Adipocyte (in vitro differentiated cells): ENCODE measurements at regions not wholly inside any gene's neighbourhood (a gene's known extent, or its start where the extent isn't known, plus 50 kb on each side); places are given as distances from the start of the nearest gene placed in this dataset.

ENCODE experiments used
- DNase-seq: peaks from one replicate; pipeline ENCODE4 v3.0.0-alpha.2; 2015; ENCODE audit warnings: low read depth
- H3K27me3 ChIP-seq: replicated peaks from 2 replicates; pipeline ENCODE4 v1.7.0; 2013; ENCODE audit warnings: mild to moderate bottlenecking, low read length, moderate library complexity; ENCODE audit not compliant: control insufficient read depth, insufficient read depth
- H3K36me3 ChIP-seq: 2 replicates; pipeline ENCODE4 v1.7.0; 2013; ENCODE audit warnings: low read length, mild to moderate bottlenecking, moderate library complexity; ENCODE audit not compliant: control insufficient read depth, insufficient read depth, severe bottlenecking
- H3K4me1 ChIP-seq: 2 replicates; pipeline ENCODE4 v1.7.0; 2013; ENCODE audit warnings: mild to moderate bottlenecking, low read length, moderate library complexity; ENCODE audit not compliant: control insufficient read depth, insufficient read depth
- H3K4me3 ChIP-seq: 2 replicates; pipeline ENCODE4 v1.7.0; 2013; ENCODE audit warnings: mild to moderate bottlenecking, low read length, moderate library complexity
- H3K9ac ChIP-seq: 2 replicates; pipeline ENCODE4 v1.7.0; 2013; ENCODE audit warnings: mild to moderate bottlenecking, low read length, moderate library complexity
- H3K9me3 ChIP-seq: 2 replicates; pipeline ENCODE4 v1.7.0; 2013; ENCODE audit warnings: mild to moderate bottlenecking, low read length, moderate library complexity; ENCODE audit not compliant: control insufficient read depth

GRCh38 chr7:51679358-51679757 is 362.7 kb upstream of the COBL start:
- Histone ChIP-seq H3K9me3 (no peaks in the 10 kb centered on the region), H3K36me3 (no peaks in the 10 kb centered on the region), H3K9ac (no peak overlapping the region), H3K4me1 (no peaks in the 10 kb centered on the region), H3K4me3 (no peak overlapping the region), H3K27me3 (no peaks in the 10 kb centered on the region)
- DNase-seq: no peak

- no peak for DNase-seq
- no peak overlapping the region for H3K9ac ChIP-seq
- no peaks in the 10 kb centered on the region for H3K36me3 ChIP-seq
- no peaks in the 10 kb centered on the region for H3K4me1 ChIP-seq
- no peaks in the 10 kb centered on the region for H3K27me3 ChIP-seq
- no peak overlapping the region for H3K4me3 ChIP-seq
- no peaks in the 10 kb centered on the region for H3K9me3 ChIP-seq
Measured at GRCh38 chr7:51666751-51667150, 350.1 kb upstream of the COBL start.

- Histone ChIP-seq H3K9ac (no peak overlapping the region), H3K27me3 (no peaks in the 10 kb centered on the region), H3K4me3 (no peak overlapping the region), H3K9me3 (no peaks in the 10 kb centered on the region), H3K36me3 (no peaks in the 10 kb centered on the region), H3K4me1 (no peaks in the 10 kb centered on the region)
- DNase-seq: no peak
Measured at GRCh38 chr7:51666266-51666665, 349.7 kb upstream of the COBL start.

- no peaks in the 10 kb centered on the region for H3K36me3 ChIP-seq
- H3K27me3 ChIP-seq: no peaks in the 10 kb centered on the region
- no peaks in the 10 kb centered on the region for H3K4me1 ChIP-seq
- no peaks in the 10 kb centered on the region for H3K9me3 ChIP-seq
- no peak overlapping the region for H3K4me3 ChIP-seq
- DNase-seq: no peak
- no peak overlapping the region for H3K9ac ChIP-seq
Measured at GRCh38 chr7:51665045-51665780, 348.6 kb upstream of the COBL start.

GRCh38 chr7:51660516-51660915 is 343.9 kb upstream of the COBL start:
- DNase-seq: no peak
- H3K4me3 ChIP-seq: no peak overlapping the region
- no peaks in the 10 kb centered on the region for H3K36me3 ChIP-seq
- no peaks in the 10 kb centered on the region for H3K27me3 ChIP-seq
- H3K9ac ChIP-seq: no peak overlapping the region
- no peaks in the 10 kb centered on the region for H3K4me1 ChIP-seq
- H3K9me3 ChIP-seq: no peaks in the 10 kb centered on the region

- Histone ChIP-seq H3K9me3 (no peaks in the 10 kb centered on the region), H3K9ac (no peak overlapping the region), H3K27me3 (no peaks in the 10 kb centered on the region), H3K36me3 (no peaks in the 10 kb centered on the region), H3K4me3 (no peak overlapping the region), H3K4me1 (no peaks in the 10 kb centered on the region)
- no peak for DNase-seq
Measured at GRCh38 chr7:51658684-51659083, 342.1 kb upstream of the COBL start.

GRCh38 chr7:51647931-51648351 is 331.3 kb upstream of the COBL start:
- Histone ChIP-seq H3K4me3 (no peak overlapping the region), H3K9me3 (no peaks in the 10 kb centered on the region), H3K9ac (no peak overlapping the region), H3K27me3 (no peaks in the 10 kb centered on the region), H3K4me1 (no peaks in the 10 kb centered on the region), H3K36me3 (no peaks in the 10 kb centered on the region)
- DNase-seq: peak; percentile 1

- no peaks in the 10 kb centered on the region for H3K4me1 ChIP-seq
- H3K9ac ChIP-seq: no peak overlapping the region
- no peak for DNase-seq
- no peaks in the 10 kb centered on the region for H3K27me3 ChIP-seq
- H3K9me3 ChIP-seq: no peaks in the 10 kb centered on the region
- no peaks in the 10 kb centered on the region for H3K36me3 ChIP-seq
- H3K4me3 ChIP-seq: no peak overlapping the region
Measured at GRCh38 chr7:51647486-51647885, 330.9 kb upstream of the COBL start.

- H3K9me3 ChIP-seq: no peaks in the 10 kb centered on the region
- no peak overlapping the region for H3K9ac ChIP-seq
- H3K36me3 ChIP-seq: no peaks in the 10 kb centered on the region
- H3K4me1 ChIP-seq: no peaks in the 10 kb centered on the region
- DNase-seq: no peak
- H3K4me3 ChIP-seq: no peak overlapping the region
- H3K27me3 ChIP-seq: no peaks in the 10 kb centered on the region
Measured at GRCh38 chr7:51645702-51646298, 329.2 kb upstream of the COBL start.

- Histone ChIP-seq H3K36me3 (no peaks in the 10 kb centered on the region), H3K9ac (no peak overlapping the region), H3K9me3 (no peaks in the 10 kb centered on the region), H3K4me3 (no peak overlapping the region), H3K4me1 (no peaks in the 10 kb centered on the region), H3K27me3 (no peaks in the 10 kb centered on the region)
- DNase-seq: no peak
Measured at GRCh38 chr7:51645255-51645654, 328.6 kb upstream of the COBL start.

GRCh38 chr7:51644216-51644615 is 327.6 kb upstream of the COBL start:
- Histone ChIP-seq H3K4me3 (no peak overlapping the region), H3K9me3 (no peaks in the 10 kb centered on the region), H3K27me3 (no peaks in the 10 kb centered on the region), H3K4me1 (no peaks in the 10 kb centered on the region), H3K36me3 (no peaks in the 10 kb centered on the region), H3K9ac (no peak overlapping the region)
- no peak for DNase-seq

GRCh38 chr7:51640841-51641240 is 324.2 kb upstream of the COBL start:
- no peaks in the 10 kb centered on the region for H3K9me3 ChIP-seq
- no peaks in the 10 kb centered on the region for H3K36me3 ChIP-seq
- H3K4me1 ChIP-seq: no peaks in the 10 kb centered on the region
- no peak for DNase-seq
- H3K27me3 ChIP-seq: no peaks in the 10 kb centered on the region
- H3K9ac ChIP-seq: no peak overlapping the region
- H3K4me3 ChIP-seq: no peak overlapping the region
